ENCODE measurements at regions not wholly inside any gene's neighbourhood (a gene's known extent, or its start where the extent isn't known, plus 50 kb on each side); places are given as distances from the start of the nearest gene placed in this dataset.

- no peak for TF ChIP-seq MAX (IDR thresholded peaks at IDR 0.05)
- no peak for TF ChIP-seq EGR1 (IDR thresholded peaks at IDR 0.05)
- TF ChIP-seq CEBPB (IDR thresholded peaks at IDR 0.05), result no peak
- no peak for TF ChIP-seq TEAD4 (IDR thresholded peaks at IDR 0.05)
- TF ChIP-seq ZBTB7A (IDR thresholded peaks at IDR 0.05; ENCODE audit: low read depth), result no peak
- TF ChIP-seq RAD21 (IDR thresholded peaks at IDR 0.05; ENCODE audit: low read depth), result no peak
- TF ChIP-seq FOXM1 (IDR thresholded peaks at IDR 0.05; ENCODE audit: borderline replicate concordance, low read depth), result no peak
- no peak for TF ChIP-seq EP300 (IDR thresholded peaks at IDR 0.05; ENCODE audit: borderline replicate concordance)
Observed at GRCh38 chr1:56153276-56153675, 426.1 kb downstream of the PLPP3 start.
